A673 (cell line): ENCODE measurements at regions not wholly inside any gene's neighbourhood (a gene's known extent, or its start where the extent isn't known, plus 50 kb on each side); places are given as distances from the start of the nearest gene placed in this dataset.

ENCODE experiments used
- EZH2 ChIP-seq: fragments of 200-600 bp; sonication (generic); IDR thresholded peaks from 2 replicates; pipeline ENCODE4 v1.6.1; 2017; ENCODE audit warnings: borderline replicate concordance, low read depth, mild to moderate bottlenecking, mixed read lengths, antibody characterized with exemption, low read length; ENCODE audit not compliant: poor library complexity, severe bottlenecking
- TF ChIP-seq, protein P1 (sequence below): fragments of 300-800, 200-600 bp; sonication (generic); conservative IDR thresholded peaks from 2 replicates; pipeline ENCODE4 v1.5.1; 2017; ENCODE audit warnings: low read depth, mild to moderate bottlenecking, antibody characterized with exemption, low read length, moderate library complexity, mixed read lengths

DNA sequence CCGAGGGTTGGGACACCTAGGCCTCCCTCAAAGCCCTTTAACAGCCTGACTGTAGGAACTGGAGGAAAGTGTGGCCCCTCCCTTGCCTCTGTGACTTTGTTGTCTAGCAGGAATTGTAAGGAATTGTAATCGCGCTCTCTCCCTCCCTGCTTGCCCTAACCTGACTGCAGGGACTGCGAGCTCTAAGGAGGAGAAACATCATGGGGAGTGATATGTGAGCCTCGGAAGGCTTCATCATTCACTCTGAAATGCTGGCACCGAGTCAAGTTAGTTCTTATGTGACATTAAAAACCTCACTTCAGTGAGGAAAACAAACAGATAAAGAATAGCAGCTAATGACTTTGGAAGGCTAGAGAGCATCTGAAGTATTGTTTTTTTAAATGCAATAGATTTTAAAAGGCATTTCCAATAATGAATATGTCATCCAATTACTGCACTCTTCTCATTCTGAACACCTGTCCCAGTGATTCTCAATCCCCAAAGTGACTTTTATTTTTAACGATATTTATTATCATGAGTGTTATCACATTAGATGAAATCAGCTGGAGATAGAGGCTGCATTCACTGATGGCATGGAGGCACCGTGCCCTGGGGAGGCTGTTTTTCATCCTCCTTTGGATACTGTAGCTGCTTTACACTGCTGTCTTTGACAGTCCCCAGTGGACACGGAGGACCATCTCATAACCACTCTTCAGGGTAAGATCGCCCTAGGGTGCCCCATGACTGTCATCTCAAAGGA lies 58.5 kb upstream of the NTM start:
- TF ChIP-seq, protein P1, sequence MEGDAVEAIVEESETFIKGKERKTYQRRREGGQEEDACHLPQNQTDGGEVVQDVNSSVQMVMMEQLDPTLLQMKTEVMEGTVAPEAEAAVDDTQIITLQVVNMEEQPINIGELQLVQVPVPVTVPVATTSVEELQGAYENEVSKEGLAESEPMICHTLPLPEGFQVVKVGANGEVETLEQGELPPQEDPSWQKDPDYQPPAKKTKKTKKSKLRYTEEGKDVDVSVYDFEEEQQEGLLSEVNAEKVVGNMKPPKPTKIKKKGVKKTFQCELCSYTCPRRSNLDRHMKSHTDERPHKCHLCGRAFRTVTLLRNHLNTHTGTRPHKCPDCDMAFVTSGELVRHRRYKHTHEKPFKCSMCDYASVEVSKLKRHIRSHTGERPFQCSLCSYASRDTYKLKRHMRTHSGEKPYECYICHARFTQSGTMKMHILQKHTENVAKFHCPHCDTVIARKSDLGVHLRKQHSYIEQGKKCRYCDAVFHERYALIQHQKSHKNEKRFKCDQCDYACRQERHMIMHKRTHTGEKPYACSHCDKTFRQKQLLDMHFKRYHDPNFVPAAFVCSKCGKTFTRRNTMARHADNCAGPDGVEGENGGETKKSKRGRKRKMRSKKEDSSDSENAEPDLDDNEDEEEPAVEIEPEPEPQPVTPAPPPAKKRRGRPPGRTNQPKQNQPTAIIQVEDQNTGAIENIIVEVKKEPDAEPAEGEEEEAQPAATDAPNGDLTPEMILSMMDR = no peak
- no peak for TF ChIP-seq EZH2
